OCI-LY7 (cell line): ENCODE measurements at regions not wholly inside any gene's neighbourhood (a gene's known extent, or its start where the extent isn't known, plus 50 kb on each side); places are given as distances from the start of the nearest gene placed in this dataset.

Experiments
- BruUV-seq: library from RNA; stranded (reverse); fragments of 400-500 nt; replicated peaks from 2 replicates; lab custom pipeline; 2021; lab: Mats Ljungman, UMichigan
- CTCF ChIA-PET: fragments of 300-600 bp; sonication (Branson Sonifier 250); formaldehyde crosslinking; loops from one replicate; lab custom pipeline; 2022; ENCODE audit warnings: antibody characterized with exemption; ENCODE audit not compliant: unreplicated experiment; lab: Charles Lee
- POLR2A ChIA-PET: fragments of 300-600 bp; sonication (Branson Sonifier 250); formaldehyde crosslinking; loops from one replicate; lab custom pipeline; 2022; ENCODE audit warnings: antibody characterized with exemption; lab: Charles Lee
- DNase-seq: peaks from one replicate; pipeline ENCODE4 v3.0.0-alpha.2; 2015; ENCODE audit warnings: low spot score
- H2AFZ ChIP-seq: fragments of 200-600 bp; sonication (generic), shearing (Covaris generic); 2 replicates; pipeline ENCODE4 v1.6.1; 2014; ENCODE audit warnings: mild to moderate bottlenecking, antibody characterized with exemption, low read length, moderate library complexity
- H3K27ac ChIP-seq: fragments of 200-600 bp; sonication (generic); 2 replicates; pipeline ENCODE4 v1.5.1; 2014; ENCODE audit warnings: mixed run types, low read depth, mild to moderate bottlenecking, moderate library complexity, low read length, inconsistent platforms; ENCODE audit not compliant: poor library complexity, severe bottlenecking
- H3K36me3 ChIP-seq: fragments of 200-600 bp; sonication (generic); 2 replicates; pipeline ENCODE4 v1.6.1; 2014; ENCODE audit warnings: mild to moderate bottlenecking, antibody characterized with exemption, low read length, moderate library complexity, mixed read lengths; ENCODE audit not compliant: insufficient read depth
- H3K4me1 ChIP-seq: fragments of 200-600 bp; sonication (generic); 2 replicates; pipeline ENCODE4 v1.5.1; 2014; ENCODE audit warnings: mild to moderate bottlenecking, low read length; ENCODE audit not compliant: insufficient read depth, poor library complexity, severe bottlenecking
- H3K4me2 ChIP-seq: fragments of 200-600 bp; sonication (generic); 2 replicates; pipeline ENCODE4 v1.6.1; 2014; ENCODE audit warnings: mild to moderate bottlenecking, low read length
- H3K4me3 ChIP-seq: fragments of 200-600 bp; sonication (generic); 2 replicates; pipeline ENCODE4 v1.5.1; 2014; ENCODE audit warnings: mild to moderate bottlenecking, low read depth, low read length; ENCODE audit not compliant: poor library complexity, severe bottlenecking
- H3K79me2 ChIP-seq: fragments of 200-600 bp; sonication (generic); 2 replicates; pipeline ENCODE4 v1.6.1; 2016; ENCODE audit warnings: low read depth, mild to moderate bottlenecking, low read length, moderate library complexity, mixed read lengths; ENCODE audit not compliant: insufficient read depth
- H3K9me2 ChIP-seq: fragments of 200-600 bp; sonication (generic); 2 replicates; pipeline ENCODE4 v1.6.1; 2016; ENCODE audit warnings: mild to moderate bottlenecking, low read length, mixed read lengths; ENCODE audit not compliant: insufficient read depth
- H3K9me3 ChIP-seq: fragments of 200-600 bp; sonication (generic); 2 replicates; pipeline ENCODE4 v1.6.1; 2014; ENCODE audit warnings: mild to moderate bottlenecking, mixed run types, low read length, mixed read lengths
- H4K20me1 ChIP-seq: fragments of 200-600 bp; sonication (generic); 2 replicates; pipeline ENCODE4 v1.6.1; 2014; ENCODE audit warnings: mild to moderate bottlenecking, antibody characterized with exemption, low read length, moderate library complexity, mixed read lengths; ENCODE audit not compliant: insufficient read depth
- EZH2phosphoT487 ChIP-seq: fragments of 200-600 bp; sonication (generic); IDR thresholded peaks from 2 replicates; pipeline ENCODE4 v1.6.1; 2018; ENCODE audit warnings: low read depth, borderline replicate concordance, mild to moderate bottlenecking, mixed run types, antibody characterized with exemption, low read length, moderate library complexity, mixed read lengths
- intact Hi-C: fragments of 100-400 bp; cut with micrococcal nuclease; formaldehyde crosslinking; loops from one replicate; pipeline ENCODE4 v1.10.0; 2022; ENCODE audit not compliant: unreplicated experiment
- TF ChIP-seq, protein P1 (sequence below): fragments of 200-600 bp; sonication (generic); conservative IDR thresholded peaks from 2 replicates; pipeline ENCODE4 v1.5.1; 2014; ENCODE audit warnings: mild to moderate bottlenecking, antibody characterized with exemption, low read length, moderate library complexity, mixed read lengths

DNA sequence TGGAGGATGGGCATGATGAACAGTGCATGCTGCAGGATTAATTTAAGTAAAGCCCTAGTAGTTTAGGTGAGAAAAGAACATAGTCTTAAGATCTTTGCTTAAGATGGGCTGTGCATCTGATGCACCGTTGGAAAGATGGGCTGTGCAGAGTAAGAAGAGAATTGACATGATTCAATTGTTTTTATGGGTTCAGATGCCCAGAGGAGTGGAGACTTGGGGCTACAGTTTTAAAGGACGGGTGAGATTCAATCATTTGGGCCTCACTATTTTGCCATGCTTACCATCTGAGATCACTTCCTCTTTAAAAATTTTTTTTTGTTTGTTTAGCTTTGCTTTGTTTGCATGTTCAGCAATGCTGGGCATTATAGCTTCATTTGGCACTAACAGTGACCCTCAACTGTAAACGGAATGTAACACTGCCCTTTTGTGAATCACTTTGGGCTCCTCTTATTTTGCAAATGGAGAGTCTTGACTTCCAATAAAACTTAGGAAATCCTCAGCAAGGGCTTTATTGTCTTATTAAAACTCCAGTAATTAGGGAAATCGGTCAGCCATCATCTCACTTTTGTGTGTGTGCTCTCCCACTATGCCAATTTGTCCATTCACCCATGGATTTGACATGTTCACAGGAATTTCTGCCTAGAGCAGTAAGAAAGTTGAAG is 216.1 kb upstream of the TLL1 start:
- CTCF ChIA-PET: no interaction called here
- Histone ChIP-seq H3K27ac (no peak overlapping the region), H3K9me3 (no peaks in the 10 kb centered on the region), H3K36me3 (no peaks in the 10 kb centered on the region), H3K4me3 (no peak overlapping the region), H2AFZ (no peak overlapping the region), H3K4me2 (no peak overlapping the region), H3K9me2 (no peaks in the 10 kb centered on the region), H3K79me2 (no peaks in the 10 kb centered on the region), H3K4me1 (no peaks in the 10 kb centered on the region), H4K20me1 (no peaks in the 10 kb centered on the region)
- BruUV-seq: no TSS peak
- TF ChIP-seq EZH2phosphoT487: no peak
- TF ChIP-seq, protein P1, sequence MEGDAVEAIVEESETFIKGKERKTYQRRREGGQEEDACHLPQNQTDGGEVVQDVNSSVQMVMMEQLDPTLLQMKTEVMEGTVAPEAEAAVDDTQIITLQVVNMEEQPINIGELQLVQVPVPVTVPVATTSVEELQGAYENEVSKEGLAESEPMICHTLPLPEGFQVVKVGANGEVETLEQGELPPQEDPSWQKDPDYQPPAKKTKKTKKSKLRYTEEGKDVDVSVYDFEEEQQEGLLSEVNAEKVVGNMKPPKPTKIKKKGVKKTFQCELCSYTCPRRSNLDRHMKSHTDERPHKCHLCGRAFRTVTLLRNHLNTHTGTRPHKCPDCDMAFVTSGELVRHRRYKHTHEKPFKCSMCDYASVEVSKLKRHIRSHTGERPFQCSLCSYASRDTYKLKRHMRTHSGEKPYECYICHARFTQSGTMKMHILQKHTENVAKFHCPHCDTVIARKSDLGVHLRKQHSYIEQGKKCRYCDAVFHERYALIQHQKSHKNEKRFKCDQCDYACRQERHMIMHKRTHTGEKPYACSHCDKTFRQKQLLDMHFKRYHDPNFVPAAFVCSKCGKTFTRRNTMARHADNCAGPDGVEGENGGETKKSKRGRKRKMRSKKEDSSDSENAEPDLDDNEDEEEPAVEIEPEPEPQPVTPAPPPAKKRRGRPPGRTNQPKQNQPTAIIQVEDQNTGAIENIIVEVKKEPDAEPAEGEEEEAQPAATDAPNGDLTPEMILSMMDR: no peak
- intact Hi-C loops: no loop called here
- no peak for DNase-seq
- POLR2A ChIA-PET: no interaction called here

DNA sequence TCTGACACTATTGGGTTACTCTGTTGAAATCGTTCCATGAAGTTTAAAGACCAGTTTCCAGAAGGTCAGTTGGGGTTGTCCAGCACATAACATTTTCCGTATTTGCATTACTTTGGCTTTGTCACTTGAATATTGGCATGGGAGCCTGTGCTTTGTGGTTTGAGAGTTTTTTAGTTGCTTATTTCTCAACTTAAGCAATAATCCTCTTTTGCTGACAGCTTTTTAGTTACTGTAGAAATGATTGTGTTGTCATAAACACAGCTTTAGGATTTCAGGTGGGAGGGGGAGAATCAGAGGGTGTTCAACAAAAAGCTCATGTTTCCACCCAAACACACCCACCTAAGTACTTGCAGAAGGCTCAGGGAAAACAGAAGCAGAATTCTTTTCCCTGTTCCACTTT is 210.7 kb upstream of the TLL1 start:
- H3K4me1 ChIP-seq: no peaks in the 10 kb centered on the region
- CTCF ChIA-PET: no interaction called here
- no peak overlapping the region for H2AFZ ChIP-seq
- no TSS peak for BruUV-seq
- H3K36me3 ChIP-seq: no peaks in the 10 kb centered on the region
- H3K79me2 ChIP-seq: no peaks in the 10 kb centered on the region
- no peaks in the 10 kb centered on the region for H4K20me1 ChIP-seq
- no peak overlapping the region for H3K4me2 ChIP-seq
- TF ChIP-seq, protein P1: no peak
- no peak for TF ChIP-seq EZH2phosphoT487
- POLR2A ChIA-PET: interaction anchor here (0.5 to 1.0 kb wide), 2 partner anchors 8 to 55 kb away, joined by 3 to 5 read pairs; no protein-coding TSS in a partner anchor
- H3K9me3 ChIP-seq: no peaks in the 10 kb centered on the region
- intact Hi-C loops: no loop called here
- DNase-seq: no peak
- no peak overlapping the region for H3K4me3 ChIP-seq
- H3K9me2 ChIP-seq: no peaks in the 10 kb centered on the region
- no peak overlapping the region for H3K27ac ChIP-seq

DNA sequence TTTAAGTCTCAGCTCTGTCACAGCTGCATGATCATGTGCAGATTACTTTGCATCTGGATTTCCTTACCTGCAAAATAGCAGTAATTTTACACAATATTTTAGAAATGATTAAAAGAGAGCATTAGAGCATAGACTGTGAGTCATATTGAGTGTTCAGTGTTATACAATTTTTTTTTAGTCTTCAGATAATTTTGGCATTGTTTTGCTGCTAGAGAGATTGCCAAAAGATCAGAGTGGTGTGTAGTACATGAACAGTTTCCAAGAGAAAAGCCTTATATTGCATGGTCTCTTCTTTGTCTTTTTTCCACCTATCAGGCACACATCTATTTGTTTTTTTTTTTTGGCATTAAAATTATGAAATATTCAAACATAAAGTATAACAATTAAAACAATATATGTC is 209.6 kb upstream of the TLL1 start:
- no peak for TF ChIP-seq EZH2phosphoT487
- TF ChIP-seq, protein P1: no peak
- intact Hi-C loops: no loop called here
- DNase-seq: no peak
- no peak overlapping the region for H3K4me3 ChIP-seq
- no peaks in the 10 kb centered on the region for H3K79me2 ChIP-seq
- ChIA-PET POLR2A (interaction anchor here (0.6 kb wide), 1 partner anchor 9 kb away, joined by 3 read pairs; no protein-coding TSS in a partner anchor), CTCF (no interaction called here)
- H4K20me1 ChIP-seq: no peaks in the 10 kb centered on the region
- no peak overlapping the region for H3K4me2 ChIP-seq
- no peaks in the 10 kb centered on the region for H3K9me2 ChIP-seq
- H3K36me3 ChIP-seq: no peaks in the 10 kb centered on the region
- H3K27ac ChIP-seq: no peak overlapping the region
- no peak overlapping the region for H2AFZ ChIP-seq
- no peaks in the 10 kb centered on the region for H3K4me1 ChIP-seq
- no TSS peak for BruUV-seq
- H3K9me3 ChIP-seq: no peaks in the 10 kb centered on the region
